LNCaP clone FGC (cell line): ENCODE measurements at regions not wholly inside any gene's neighbourhood (a gene's known extent, or its start where the extent isn't known, plus 50 kb on each side); places are given as distances from the start of the nearest gene placed in this dataset.

Source experiments
- DNase-seq: peaks from one replicate; pipeline ENCODE4 v3.0.0-alpha.2; 2011; ENCODE audit warnings: low read depth
- H3K4me3 ChIP-seq: 2 replicates; pipeline ENCODE4 v1.5.1; 2011; ENCODE audit warnings: mild to moderate bottlenecking, low read depth, low read length, control low read depth
- TF ChIP-seq, protein P1 (sequence below): IDR thresholded peaks from 2 replicates; pipeline ENCODE4 v1.5.1; 2012; ENCODE audit warnings: mild to moderate bottlenecking; ENCODE audit not compliant: control insufficient read depth, insufficient read depth; ENCODE audit errors: extremely low read depth

DNA sequence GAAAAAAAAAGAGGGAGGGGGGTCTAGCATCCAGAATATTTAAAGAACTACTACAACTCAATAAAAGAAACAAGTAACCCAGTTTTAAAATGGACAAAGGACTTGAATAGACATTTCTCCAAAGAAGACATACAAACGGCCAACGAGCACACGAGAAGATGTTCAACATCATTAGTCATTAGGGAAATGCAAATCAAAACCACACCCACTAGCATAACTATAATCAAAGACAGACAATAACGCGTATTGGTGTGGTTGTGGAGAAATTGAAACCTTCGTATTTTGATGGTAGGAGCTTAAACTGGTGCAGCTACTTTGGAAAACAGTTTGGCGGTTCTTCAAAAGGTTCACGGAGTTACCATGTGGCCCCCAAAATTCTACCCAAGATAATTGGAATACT is 64.3 kb upstream of the CAB39 start:
- TF ChIP-seq, protein P1, sequence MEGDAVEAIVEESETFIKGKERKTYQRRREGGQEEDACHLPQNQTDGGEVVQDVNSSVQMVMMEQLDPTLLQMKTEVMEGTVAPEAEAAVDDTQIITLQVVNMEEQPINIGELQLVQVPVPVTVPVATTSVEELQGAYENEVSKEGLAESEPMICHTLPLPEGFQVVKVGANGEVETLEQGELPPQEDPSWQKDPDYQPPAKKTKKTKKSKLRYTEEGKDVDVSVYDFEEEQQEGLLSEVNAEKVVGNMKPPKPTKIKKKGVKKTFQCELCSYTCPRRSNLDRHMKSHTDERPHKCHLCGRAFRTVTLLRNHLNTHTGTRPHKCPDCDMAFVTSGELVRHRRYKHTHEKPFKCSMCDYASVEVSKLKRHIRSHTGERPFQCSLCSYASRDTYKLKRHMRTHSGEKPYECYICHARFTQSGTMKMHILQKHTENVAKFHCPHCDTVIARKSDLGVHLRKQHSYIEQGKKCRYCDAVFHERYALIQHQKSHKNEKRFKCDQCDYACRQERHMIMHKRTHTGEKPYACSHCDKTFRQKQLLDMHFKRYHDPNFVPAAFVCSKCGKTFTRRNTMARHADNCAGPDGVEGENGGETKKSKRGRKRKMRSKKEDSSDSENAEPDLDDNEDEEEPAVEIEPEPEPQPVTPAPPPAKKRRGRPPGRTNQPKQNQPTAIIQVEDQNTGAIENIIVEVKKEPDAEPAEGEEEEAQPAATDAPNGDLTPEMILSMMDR = no peak
- DNase-seq = no peak
- no peak overlapping the region for H3K4me3 ChIP-seq

DNA sequence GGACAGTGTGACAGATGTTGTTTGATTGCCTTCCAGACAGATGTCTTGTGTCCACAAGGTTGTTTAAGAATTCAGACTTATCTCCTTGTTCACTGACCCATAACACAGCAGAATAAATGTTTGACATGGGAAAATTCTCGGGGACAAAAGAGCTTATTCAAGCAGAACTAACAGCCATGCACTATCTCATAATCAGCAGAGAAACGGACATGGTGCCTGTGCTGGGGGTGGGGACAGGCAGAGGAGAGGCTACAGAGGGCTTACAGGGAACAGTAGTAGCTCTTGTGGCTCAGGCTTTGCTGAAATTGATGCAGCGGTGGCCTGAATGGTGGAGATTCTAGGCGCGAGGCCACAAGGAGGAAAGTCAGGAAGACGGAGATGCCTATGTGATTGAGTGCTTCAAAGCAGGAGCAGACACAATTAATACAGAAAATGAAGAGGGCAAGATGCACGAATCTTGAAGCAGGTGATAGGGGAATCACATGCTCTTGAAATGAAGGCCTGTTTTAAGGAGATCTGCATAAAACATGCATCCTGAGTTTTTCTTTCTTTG is 62.0 kb upstream of the CAB39 start:
- no peak overlapping the region for H3K4me3 ChIP-seq
- DNase-seq = no peak
- TF ChIP-seq, protein P1 = no peak

DNA sequence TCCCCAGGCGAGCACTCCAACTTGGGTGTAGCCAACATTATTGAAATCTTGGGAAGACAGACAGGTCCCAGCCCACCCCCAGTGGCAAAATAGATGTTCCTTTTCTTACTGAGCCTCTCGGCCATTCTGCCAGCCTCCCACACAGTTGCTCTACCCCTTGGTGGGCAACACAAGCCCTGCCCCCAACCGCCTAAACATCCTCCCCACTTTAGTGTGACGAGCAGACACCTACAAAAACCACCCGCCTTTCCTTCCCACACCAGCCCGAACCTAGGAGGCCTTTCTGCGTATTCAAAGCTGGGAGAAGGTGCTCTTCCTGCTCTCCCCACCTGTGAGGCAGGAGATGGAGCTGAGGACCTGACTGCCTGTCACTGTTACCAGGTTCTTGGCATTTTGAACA is 58.6 kb upstream of the CAB39 start:
- TF ChIP-seq, protein P1 = no peak
- DNase-seq = no peak
- H3K4me3 ChIP-seq = no peak overlapping the region

DNA sequence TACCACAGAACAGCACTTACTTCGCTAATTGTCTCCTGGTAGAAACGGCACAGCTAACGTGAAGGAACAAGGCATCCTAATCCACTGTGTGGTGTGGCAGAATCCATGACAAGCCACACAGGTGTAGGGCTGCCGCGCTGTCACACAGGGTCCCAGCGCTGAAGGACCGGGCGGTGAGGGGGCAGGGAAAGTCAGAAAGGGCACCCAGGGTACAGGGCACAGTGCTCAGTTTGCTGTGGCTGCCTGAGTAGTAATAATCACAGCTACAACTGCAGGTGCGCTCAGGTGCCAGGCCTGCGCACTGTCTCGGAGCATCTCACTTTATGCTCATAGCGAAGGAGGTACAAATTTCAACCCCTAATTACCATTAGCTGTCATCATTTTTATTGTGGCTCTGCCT is 55.2 kb upstream of the CAB39 start:
- TF ChIP-seq, protein P1 = no peak
- H3K4me3 ChIP-seq = no peak overlapping the region

DNA sequence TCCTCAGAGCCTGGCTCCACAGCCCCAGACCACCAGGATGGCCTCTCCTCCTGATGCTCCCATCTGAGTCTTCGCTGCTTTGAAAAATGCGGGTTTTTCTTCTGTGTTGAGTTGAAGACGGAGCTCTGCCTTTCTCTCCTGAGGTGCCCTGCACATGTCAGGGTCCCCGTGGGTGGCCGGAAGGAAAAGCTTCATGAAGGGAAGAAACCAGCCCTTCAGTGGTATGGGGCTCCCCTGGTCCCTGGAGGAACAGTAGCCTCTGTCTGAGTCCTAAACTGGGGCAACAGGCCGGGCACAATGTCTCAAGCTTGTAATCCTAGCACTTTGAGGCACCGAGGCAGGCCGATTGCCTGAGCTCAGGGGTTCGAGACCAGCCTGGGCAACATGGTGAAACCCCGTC is 54.7 kb upstream of the CAB39 start:
- no peak overlapping the region for H3K4me3 ChIP-seq

More for the DNA sequence above, 55.2 kb upstream of the CAB39 start:
- DNase-seq = no peak

DNA sequence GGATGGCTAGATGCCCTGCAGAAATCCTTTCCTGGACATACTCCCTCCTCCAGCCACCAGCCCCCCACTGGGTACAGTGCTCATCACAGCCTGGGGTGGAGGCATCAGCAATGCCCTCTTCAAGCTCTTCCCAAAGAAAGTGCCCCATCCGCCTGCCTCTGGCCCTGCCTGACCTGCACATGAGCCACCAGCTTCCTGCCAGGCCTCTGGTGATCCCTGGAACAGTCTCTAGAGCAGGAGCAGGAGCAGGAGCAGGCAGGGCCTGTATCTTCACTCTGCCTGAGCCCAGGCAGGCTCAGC is 54.1 kb upstream of the CAB39 start:
- H3K4me3 ChIP-seq = no peak overlapping the region
- no peak for DNase-seq
- TF ChIP-seq, protein P1 = no peak

More for the DNA sequence above, 54.7 kb upstream of the CAB39 start:
- TF ChIP-seq, protein P1 = no peak
- no peak for DNase-seq

DNA sequence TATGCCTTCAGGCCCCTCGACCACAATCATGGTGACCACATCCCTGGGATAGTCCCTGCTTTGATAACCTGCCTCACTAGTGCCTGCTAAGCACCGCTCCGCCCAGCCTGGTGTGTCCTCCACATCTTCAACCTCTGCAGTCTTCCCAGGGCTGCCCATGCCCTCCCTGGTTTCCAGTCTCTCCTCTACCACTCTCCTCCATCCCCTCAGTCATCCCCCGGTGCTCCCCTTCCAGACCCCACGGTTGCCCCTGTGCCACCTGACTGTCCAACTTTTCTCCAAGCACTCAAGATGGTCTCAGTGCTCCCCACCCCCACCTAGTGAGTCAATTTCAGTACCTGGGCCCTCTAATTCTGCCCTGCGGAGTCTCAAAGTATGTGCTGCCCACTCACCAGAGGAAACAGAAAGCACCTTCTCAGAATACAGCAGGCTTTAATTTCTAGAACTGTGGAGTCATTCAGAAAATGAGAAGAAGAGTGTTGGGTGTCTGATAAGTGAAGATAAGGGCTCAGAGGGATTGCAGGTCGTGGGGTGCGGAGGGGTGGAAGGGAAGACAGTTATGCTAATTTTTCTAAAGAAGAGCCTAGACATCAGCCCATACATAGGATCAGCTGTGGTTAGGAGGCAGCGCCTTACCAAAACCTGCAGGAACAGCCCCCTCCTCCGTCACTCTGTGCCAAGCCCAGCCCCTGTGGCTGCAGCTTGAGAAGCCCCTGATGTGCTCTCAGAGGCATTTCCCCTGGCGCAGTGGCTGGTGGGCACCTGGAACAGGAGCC is 53.6 kb upstream of the CAB39 start:
- no peak overlapping the region for H3K4me3 ChIP-seq
- no peak for DNase-seq
- TF ChIP-seq, protein P1 = no peak
